ENCODE measurements at regions not wholly inside any gene's neighbourhood (a gene's known extent, or its start where the extent isn't known, plus 50 kb on each side); places are given as distances from the start of the nearest gene placed in this dataset.

- Histone ChIP-seq H3K27me3 (replicated peaks; ENCODE audit: insufficient read depth, low read length) (no peaks in the 10 kb centered on the region), H3K9ac (ENCODE audit: low read length) (no peak overlapping the region), H3K9me2 (replicated peaks; ENCODE audit: insufficient read depth, low read length) (no peaks in the 10 kb centered on the region), H2AFZ (ENCODE audit: low read length) (no peak overlapping the region), H3K4me3 (ENCODE audit: low read length) (no peak overlapping the region), H3K4me2 (ENCODE audit: low read depth, low read length) (no peak overlapping the region), H3K9me3 (replicated peaks; ENCODE audit: insufficient read depth, low read length) (no peaks in the 10 kb centered on the region), H3F3A (ENCODE audit: insufficient read depth, low read length) (no peaks in the 10 kb centered on the region), H3K79me2 (ENCODE audit: low read length) (no peaks in the 10 kb centered on the region), H4K20me1 (ENCODE audit: insufficient read depth, low read length) (no peaks in the 10 kb centered on the region), H3K36me3 (replicated peaks; ENCODE audit: insufficient read depth, low read length) (no peaks in the 10 kb centered on the region), H3K27ac (ENCODE audit: low read length) (no peak overlapping the region), H3K4me1 (ENCODE audit: low read length) (no peaks in the 10 kb centered on the region)
- DNase-seq: no peak
- TF ChIP-seq EZH2phosphoT487 (IDR thresholded peaks at IDR 0.05; ENCODE audit: low read length) (no peak), CTCF (IDR thresholded peaks at IDR 0.05; ENCODE audit: low read length) (no peak)
Observed at GRCh38 chr14:86015511-86015910, 485.6 kb downstream of the FLRT2 start.

DNA sequence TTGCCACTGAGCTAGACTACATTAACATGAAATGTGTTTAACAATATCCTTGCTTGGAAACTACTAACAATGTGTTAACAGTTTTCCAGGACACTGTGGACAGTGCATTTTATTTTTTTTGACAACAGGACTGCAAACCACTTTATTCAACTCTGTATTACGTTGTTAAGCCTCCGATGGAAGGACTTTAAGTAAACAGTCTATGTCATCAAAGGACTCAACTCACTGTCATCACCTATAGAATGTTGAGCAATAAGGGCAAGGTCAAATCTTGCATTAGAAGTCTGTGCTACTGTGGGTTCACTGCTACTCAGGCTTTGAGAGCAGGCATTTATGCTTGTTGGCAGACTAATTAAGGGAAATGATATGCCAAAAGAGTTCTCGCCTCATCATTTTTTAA is 483.7 kb downstream of the FLRT2 start:
- Histone ChIP-seq H2AFZ (ENCODE audit: low read length) (no peak overlapping the region), H3K9me3 (replicated peaks; ENCODE audit: insufficient read depth, low read length) (no peaks in the 10 kb centered on the region), H3K4me2 (ENCODE audit: low read depth, low read length) (no peak overlapping the region), H3K9ac (ENCODE audit: low read length) (no peak overlapping the region), H3K4me3 (ENCODE audit: low read length) (no peak overlapping the region), H3F3A (ENCODE audit: insufficient read depth, low read length) (no peaks in the 10 kb centered on the region), H3K36me3 (replicated peaks; ENCODE audit: insufficient read depth, low read length) (no peaks in the 10 kb centered on the region), H4K20me1 (ENCODE audit: insufficient read depth, low read length) (no peaks in the 10 kb centered on the region), H3K27me3 (replicated peaks; ENCODE audit: insufficient read depth, low read length) (no peaks in the 10 kb centered on the region), H3K27ac (ENCODE audit: low read length) (no peak overlapping the region), H3K79me2 (ENCODE audit: low read length) (no peaks in the 10 kb centered on the region), H3K9me2 (replicated peaks; ENCODE audit: insufficient read depth, low read length) (no peaks in the 10 kb centered on the region), H3K4me1 (ENCODE audit: low read length) (no peaks in the 10 kb centered on the region)
- DNase-seq: no peak
- TF ChIP-seq EZH2 (optimal IDR thresholded peaks at IDR 0.05; ENCODE audit: low read depth, low read length): no peak
- TF ChIP-seq CTCF (IDR thresholded peaks at IDR 0.05; ENCODE audit: low read length): no peak
- TF ChIP-seq EZH2phosphoT487 (IDR thresholded peaks at IDR 0.05; ENCODE audit: low read length): no peak

DNA sequence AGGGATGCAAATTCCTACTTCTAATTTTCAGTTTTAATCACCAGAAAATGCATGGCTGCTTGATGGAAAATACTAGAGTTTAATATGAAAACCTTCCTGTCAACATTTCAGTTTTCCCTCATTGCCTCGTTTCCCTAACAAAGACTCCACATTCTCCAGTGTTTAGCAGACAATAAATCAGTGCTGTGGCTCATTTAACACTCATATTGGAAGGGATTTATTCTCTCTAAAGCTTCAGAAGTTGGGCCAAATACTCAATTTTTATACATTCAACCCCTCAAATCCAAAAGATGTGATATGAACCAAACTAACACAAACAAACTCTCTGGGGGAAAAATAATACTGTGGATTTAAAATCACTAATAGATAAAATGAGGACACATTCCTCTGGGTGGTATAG is 482.5 kb downstream of the FLRT2 start:
- Histone ChIP-seq H3K4me3 (ENCODE audit: low read length) (no peak overlapping the region), H3K36me3 (replicated peaks; ENCODE audit: insufficient read depth, low read length) (no peaks in the 10 kb centered on the region), H3K4me1 (ENCODE audit: low read length) (no peaks in the 10 kb centered on the region), H3F3A (ENCODE audit: insufficient read depth, low read length) (no peaks in the 10 kb centered on the region), H2AFZ (ENCODE audit: low read length) (no peak overlapping the region), H3K27ac (ENCODE audit: low read length) (no peak overlapping the region), H3K79me2 (ENCODE audit: low read length) (no peaks in the 10 kb centered on the region), H3K4me2 (ENCODE audit: low read depth, low read length) (no peak overlapping the region), H3K9ac (ENCODE audit: low read length) (no peak overlapping the region), H3K9me3 (replicated peaks; ENCODE audit: insufficient read depth, low read length) (no peaks in the 10 kb centered on the region), H4K20me1 (ENCODE audit: insufficient read depth, low read length) (no peaks in the 10 kb centered on the region), H3K27me3 (replicated peaks; ENCODE audit: insufficient read depth, low read length) (no peaks in the 10 kb centered on the region), H3K9me2 (replicated peaks; ENCODE audit: insufficient read depth, low read length) (no peaks in the 10 kb centered on the region)
- no peak for TF ChIP-seq EZH2phosphoT487 (IDR thresholded peaks at IDR 0.05; ENCODE audit: low read length)
- no peak for TF ChIP-seq CTCF (IDR thresholded peaks at IDR 0.05; ENCODE audit: low read length)
- no peak for TF ChIP-seq EZH2 (optimal IDR thresholded peaks at IDR 0.05; ENCODE audit: low read depth, low read length)
- DNase-seq: no peak
